ENCODE measurements at regions not wholly inside any gene's neighbourhood (a gene's known extent, or its start where the extent isn't known, plus 50 kb on each side); places are given as distances from the start of the nearest gene placed in this dataset.

- H3K27me3 ChIP-seq (replicated peaks; ENCODE audit: control insufficient read depth, insufficient read depth, low read length): no peaks in the 10 kb centered on the region
- no peaks in the 10 kb centered on the region for H3K36me3 ChIP-seq (ENCODE audit: control insufficient read depth, insufficient read depth, low read length)
- no peak for TF ChIP-seq CTCF (IDR thresholded peaks at IDR 0.05; ENCODE audit: insufficient read depth, low read length, poor library complexity, severe bottlenecking)
- DNase-seq (ENCODE audit: extremely low read depth, insufficient read length): no peak
- no peak overlapping the region for H3K4me3 ChIP-seq (replicated peaks; ENCODE audit: low read depth, low read length)
Observed at GRCh38 chr7:109842386-109842785, 1248.5 kb upstream of the LRRN3 start.

GRCh38 chr7:109844362-109844761, 1246.6 kb upstream of the LRRN3 start:
- Histone ChIP-seq H3K4me3 (replicated peaks; ENCODE audit: low read depth, low read length) (no peak overlapping the region), H3K27me3 (replicated peaks; ENCODE audit: control insufficient read depth, insufficient read depth, low read length) (no peaks in the 10 kb centered on the region), H3K36me3 (ENCODE audit: control insufficient read depth, insufficient read depth, low read length) (no peaks in the 10 kb centered on the region)
- no peak for DNase-seq (ENCODE audit: extremely low read depth, insufficient read length)
- peak; percentile 36 for TF ChIP-seq CTCF (IDR thresholded peaks at IDR 0.05; ENCODE audit: insufficient read depth, low read length, poor library complexity, severe bottlenecking)

- TF ChIP-seq CTCF (IDR thresholded peaks at IDR 0.05; ENCODE audit: insufficient read depth, low read length, poor library complexity, severe bottlenecking): no peak
- DNase-seq (ENCODE audit: extremely low read depth, insufficient read length): no peak
- no peak overlapping the region for H3K4me3 ChIP-seq (replicated peaks; ENCODE audit: low read depth, low read length)
- no peaks in the 10 kb centered on the region for H3K36me3 ChIP-seq (ENCODE audit: control insufficient read depth, insufficient read depth, low read length)
- H3K27me3 ChIP-seq (replicated peaks; ENCODE audit: control insufficient read depth, insufficient read depth, low read length): no peaks in the 10 kb centered on the region
Observed at GRCh38 chr7:109864230-109864629, 1226.7 kb upstream of the LRRN3 start.

GRCh38 chr7:109868215-109868860, 1222.6 kb upstream of the LRRN3 start:
- no peak for DNase-seq (ENCODE audit: extremely low read depth, insufficient read length)
- Histone ChIP-seq H3K4me3 (replicated peaks; ENCODE audit: low read depth, low read length) (no peak overlapping the region), H3K27me3 (replicated peaks; ENCODE audit: control insufficient read depth, insufficient read depth, low read length) (no peaks in the 10 kb centered on the region), H3K36me3 (ENCODE audit: control insufficient read depth, insufficient read depth, low read length) (no peaks in the 10 kb centered on the region)
- TF ChIP-seq CTCF (IDR thresholded peaks at IDR 0.05; ENCODE audit: insufficient read depth, low read length, poor library complexity, severe bottlenecking): no peak

GRCh38 chr7:109873296-109873695, 1217.6 kb upstream of the LRRN3 start:
- no peak for TF ChIP-seq CTCF (IDR thresholded peaks at IDR 0.05; ENCODE audit: insufficient read depth, low read length, poor library complexity, severe bottlenecking)

More at GRCh38 chr7:109873296-109873695, 1217.6 kb upstream of the LRRN3 start:
- Histone ChIP-seq H3K4me3 (replicated peaks; ENCODE audit: low read depth, low read length) (no peak overlapping the region), H3K36me3 (ENCODE audit: control insufficient read depth, insufficient read depth, low read length) (no peaks in the 10 kb centered on the region), H3K27me3 (replicated peaks; ENCODE audit: control insufficient read depth, insufficient read depth, low read length) (no peaks in the 10 kb centered on the region)
- DNase-seq (ENCODE audit: extremely low read depth, insufficient read length): no peak
